ENCODE measurements at regions not wholly inside any gene's neighbourhood (a gene's known extent, or its start where the extent isn't known, plus 50 kb on each side); places are given as distances from the start of the nearest gene placed in this dataset.

GRCh38 chr9:73494894-73495293 is 343.2 kb downstream of the ANXA1 start:
- no peak for TF ChIP-seq CTCF (IDR thresholded peaks at IDR 0.05; ENCODE audit: control extremely low read depth, extremely low read depth, low read depth, missing control alignments)
- ChIA-PET POLR2A (no interaction called here), CTCF (no interaction called here)
- no peak for DNase-seq (ENCODE audit: extremely low spot score)

- TF ChIP-seq CTCF (IDR thresholded peaks at IDR 0.05; ENCODE audit: control extremely low read depth, extremely low read depth, low read depth, missing control alignments): no peak
- CTCF ChIA-PET: no interaction called here
- DNase-seq (ENCODE audit: extremely low spot score): no peak
- POLR2A ChIA-PET: no interaction called here
These were observed 346.1 kb downstream of the ANXA1 start for GRCh38 chr9:73497796-73498195.

GRCh38 chr9:73515216-73515615 is 363.6 kb downstream of the ANXA1 start:
- POLR2A ChIA-PET: no interaction called here
- DNase-seq (ENCODE audit: extremely low spot score): no peak
- CTCF ChIA-PET: interaction anchor here (1.2 kb wide), 1 partner anchor 10 kb away, joined by 3 read pairs; no protein-coding TSS in a partner anchor
- TF ChIP-seq CTCF (IDR thresholded peaks at IDR 0.05; ENCODE audit: control extremely low read depth, extremely low read depth, low read depth, missing control alignments): no peak

GRCh38 chr9:73523391-73523790 is 371.7 kb downstream of the ANXA1 start:
- ChIA-PET CTCF (no interaction called here), POLR2A (no interaction called here)
- TF ChIP-seq CTCF (IDR thresholded peaks at IDR 0.05; ENCODE audit: control extremely low read depth, extremely low read depth, low read depth, missing control alignments): no peak
- no peak for DNase-seq (ENCODE audit: extremely low spot score)

GRCh38 chr9:73525350-73525749 is 373.7 kb downstream of the ANXA1 start:
- no peak for TF ChIP-seq CTCF (IDR thresholded peaks at IDR 0.05; ENCODE audit: control extremely low read depth, extremely low read depth, low read depth, missing control alignments)
- CTCF ChIA-PET: no interaction called here
- POLR2A ChIA-PET: no interaction called here
- no peak for DNase-seq (ENCODE audit: extremely low spot score)

GRCh38 chr9:73527521-73527920 is 375.9 kb downstream of the ANXA1 start:
- CTCF ChIA-PET: interaction anchor here (1.3 to 1.9 kb wide), 2 partner anchors 14 to 22 kb away, joined by 3 to 5 read pairs; no protein-coding TSS in a partner anchor
- no peak for DNase-seq (ENCODE audit: extremely low spot score)
- no peak for TF ChIP-seq CTCF (IDR thresholded peaks at IDR 0.05; ENCODE audit: control extremely low read depth, extremely low read depth, low read depth, missing control alignments)
- POLR2A ChIA-PET: no interaction called here

GRCh38 chr9:73528926-73529325 is 377.3 kb downstream of the ANXA1 start:
- DNase-seq (ENCODE audit: extremely low spot score): no peak
- CTCF ChIA-PET: no interaction called here
- no peak for TF ChIP-seq CTCF (IDR thresholded peaks at IDR 0.05; ENCODE audit: control extremely low read depth, extremely low read depth, low read depth, missing control alignments)
- POLR2A ChIA-PET: no interaction called here
